ENCODE measurements at regions not wholly inside any gene's neighbourhood (a gene's known extent, or its start where the extent isn't known, plus 50 kb on each side); places are given as distances from the start of the nearest gene placed in this dataset.

DNA sequence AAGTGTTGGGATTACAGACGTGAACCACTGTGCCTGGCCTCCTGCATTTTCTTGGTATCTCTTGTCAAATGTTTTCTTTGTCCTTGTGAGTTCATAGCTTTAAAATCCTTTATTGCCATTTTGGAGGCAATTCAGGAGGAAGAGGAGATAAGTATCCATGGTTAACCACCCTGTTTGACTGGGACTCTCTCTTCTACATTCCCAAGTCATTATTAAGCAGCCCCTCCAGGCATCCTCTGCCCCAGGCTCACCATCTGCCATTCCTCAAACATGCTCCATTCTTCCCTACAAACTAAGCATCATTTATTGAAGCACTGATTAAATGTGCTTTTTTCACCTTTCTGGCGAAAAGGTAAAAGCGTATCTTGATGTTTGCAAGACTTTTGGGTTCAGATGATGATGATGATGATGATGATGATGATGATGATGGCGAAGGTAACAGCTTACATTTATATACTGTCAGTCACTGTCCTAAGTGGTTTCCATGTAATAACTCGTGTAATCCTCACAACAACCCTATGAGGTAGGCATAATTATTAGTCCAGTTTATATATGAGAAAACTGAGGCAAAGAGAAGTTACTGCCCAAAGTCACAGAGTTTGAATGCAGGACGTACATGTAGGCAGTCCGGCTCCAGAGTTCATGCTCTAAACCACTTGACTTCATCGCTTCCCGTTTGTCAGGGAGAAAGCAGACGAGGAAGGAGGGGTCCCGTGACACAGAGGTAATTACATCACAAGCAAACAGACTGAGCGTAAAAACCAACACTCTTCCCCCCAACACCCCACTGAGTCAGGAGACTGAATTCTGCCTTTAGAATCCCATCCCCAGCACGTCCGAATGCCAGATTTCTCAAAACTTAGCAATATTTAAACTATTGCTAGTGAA is 69.7 kb upstream of the ACKR3 start:
- WGBS (ENCODE audit: insufficient coverage), result 74% methylated on average over 6 of the region's 14 CpGs

GRCh38 chr2:236501026-236501425 is 68.6 kb upstream of the ACKR3 start:
- H3K4me3 ChIP-seq (ENCODE audit: low read depth, low read length), result no peak overlapping the region
- H3K36me3 ChIP-seq (ENCODE audit: control insufficient read depth, insufficient read depth, low read length), result peaks cover 4% of the 10 kb centered on the region
- peaks cover 5% of the 10 kb centered on the region for H3K4me1 ChIP-seq (ENCODE audit: control insufficient read depth, insufficient read depth, low read length)
- no peak for DNase-seq (ENCODE audit: low read depth in 4 of 6, low spot score in 6 of 6)
- WGBS (ENCODE audit: insufficient coverage), result 100% methylated on average over 2 of the region's 6 CpGs
- H3K9me3 ChIP-seq (ENCODE audit: control insufficient read depth, insufficient read depth, low read length), result no peaks in the 10 kb centered on the region
- H3K27me3 ChIP-seq (ENCODE audit: control insufficient read depth, insufficient read depth, low read length), result no peaks in the 10 kb centered on the region
- H3K27ac ChIP-seq (ENCODE audit: low read depth, low read length), result no peak overlapping the region

More for the DNA sequence above, 69.7 kb upstream of the ACKR3 start:
- no peaks in the 10 kb centered on the region for H3K9me3 ChIP-seq (ENCODE audit: control insufficient read depth, insufficient read depth, low read length)
- H3K36me3 ChIP-seq (ENCODE audit: control insufficient read depth, insufficient read depth, low read length), result peaks cover 4% of the 10 kb centered on the region
- no peak overlapping the region for H3K27ac ChIP-seq (ENCODE audit: low read depth, low read length)
- no peak for DNase-seq (ENCODE audit: low read depth in 4 of 6, low spot score in 6 of 6)
- no peaks in the 10 kb centered on the region for H3K27me3 ChIP-seq (ENCODE audit: control insufficient read depth, insufficient read depth, low read length)
- no peaks in the 10 kb centered on the region for H3K4me1 ChIP-seq (ENCODE audit: control insufficient read depth, insufficient read depth, low read length)
- no peak overlapping the region for H3K4me3 ChIP-seq (ENCODE audit: low read depth, low read length)

- DNase-seq (ENCODE audit: low read depth in 4 of 6, low spot score in 6 of 6), result no peak
- Histone ChIP-seq H3K4me3 (ENCODE audit: low read depth, low read length) (no peak overlapping the region), H3K4me1 (ENCODE audit: control insufficient read depth, insufficient read depth, low read length) (peaks cover 5% of the 10 kb centered on the region), H3K27ac (ENCODE audit: low read depth, low read length) (no peak overlapping the region), H3K9me3 (ENCODE audit: control insufficient read depth, insufficient read depth, low read length) (no peaks in the 10 kb centered on the region), H3K27me3 (ENCODE audit: control insufficient read depth, insufficient read depth, low read length) (no peaks in the 10 kb centered on the region), H3K36me3 (ENCODE audit: control insufficient read depth, insufficient read depth, low read length) (peaks cover under 1% of the 10 kb centered on the region)
- 90% methylated on average over 4 of the region's 4 CpGs for WGBS (ENCODE audit: insufficient coverage)
These were observed 68.1 kb upstream of the ACKR3 start for GRCh38 chr2:236501531-236501930.

- H3K9me3 ChIP-seq (ENCODE audit: control insufficient read depth, insufficient read depth, low read length), result no peaks in the 10 kb centered on the region
- H3K27me3 ChIP-seq (ENCODE audit: control insufficient read depth, insufficient read depth, low read length), result peaks cover 4% of the 10 kb centered on the region
- H3K4me1 ChIP-seq (ENCODE audit: control insufficient read depth, insufficient read depth, low read length), result peaks cover 15% of the 10 kb centered on the region
- no peaks in the 10 kb centered on the region for H3K36me3 ChIP-seq (ENCODE audit: control insufficient read depth, insufficient read depth, low read length)
- no peak overlapping the region for H3K4me3 ChIP-seq (ENCODE audit: low read depth, low read length)
- 64% methylated on average over 5 of the region's 6 CpGs for WGBS (ENCODE audit: insufficient coverage)
- DNase-seq (ENCODE audit: low read depth in 4 of 6, low spot score in 6 of 6), result no peak
- H3K27ac ChIP-seq (ENCODE audit: low read depth, low read length), result no peak overlapping the region
These were observed 66.5 kb upstream of the ACKR3 start for GRCh38 chr2:236503100-236503499.

DNA sequence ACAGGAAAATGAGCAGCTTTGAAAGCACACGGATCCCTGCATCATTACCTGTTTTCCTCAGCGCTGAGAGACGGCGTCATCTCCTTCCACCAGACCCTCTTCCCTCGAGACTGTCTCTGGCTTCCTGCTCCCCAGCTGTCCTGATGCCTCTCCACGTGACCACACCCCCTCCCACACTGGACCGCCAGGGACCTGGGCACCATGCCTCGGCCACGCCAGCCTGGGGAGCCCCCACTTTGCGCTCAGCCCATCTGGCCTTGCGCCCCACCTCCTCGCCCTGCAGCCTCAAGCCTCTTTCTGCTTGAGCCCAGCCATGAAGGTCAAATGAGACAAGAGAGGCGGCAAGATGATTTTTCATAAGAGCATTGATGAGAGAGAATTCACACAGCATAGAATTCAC is 66.0 kb upstream of the ACKR3 start:
- H3K9me3 ChIP-seq (ENCODE audit: control insufficient read depth, insufficient read depth, low read length), result no peaks in the 10 kb centered on the region
- no peak for DNase-seq (ENCODE audit: low read depth in 4 of 6, low spot score in 6 of 6)
- H3K27me3 ChIP-seq (ENCODE audit: control insufficient read depth, insufficient read depth, low read length), result peaks cover 4% of the 10 kb centered on the region
- 72% methylated on average over 11 of the region's 13 CpGs for WGBS (ENCODE audit: insufficient coverage)
- peaks cover 15% of the 10 kb centered on the region for H3K4me1 ChIP-seq (ENCODE audit: control insufficient read depth, insufficient read depth, low read length)
- no peak overlapping the region for H3K4me3 ChIP-seq (ENCODE audit: low read depth, low read length)
- H3K36me3 ChIP-seq (ENCODE audit: control insufficient read depth, insufficient read depth, low read length), result no peaks in the 10 kb centered on the region
- no peak overlapping the region for H3K27ac ChIP-seq (ENCODE audit: low read depth, low read length)

DNA sequence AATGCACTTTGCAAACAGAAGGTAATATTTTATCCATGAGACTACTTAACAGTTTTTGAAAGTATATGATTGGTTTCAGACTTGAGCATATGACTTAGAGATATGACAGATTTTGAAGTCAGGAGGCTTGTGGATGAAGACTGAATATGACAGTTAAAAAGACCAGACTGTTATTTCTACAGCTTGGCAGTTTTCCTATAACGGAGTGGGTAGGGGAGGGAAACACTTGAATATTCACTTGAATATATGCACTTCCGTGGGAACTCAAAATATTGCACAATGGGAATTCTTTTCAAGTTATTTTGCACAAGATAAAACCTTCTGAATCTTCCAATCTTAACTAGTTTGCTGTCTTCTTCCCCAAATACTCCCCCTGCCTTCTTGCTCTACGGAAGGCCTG is 64.6 kb upstream of the ACKR3 start:
- no peaks in the 10 kb centered on the region for H3K9me3 ChIP-seq (ENCODE audit: control insufficient read depth, insufficient read depth, low read length)
- 94% methylated on average over 2 of the region's 3 CpGs for WGBS (ENCODE audit: insufficient coverage)
- no peaks in the 10 kb centered on the region for H3K36me3 ChIP-seq (ENCODE audit: control insufficient read depth, insufficient read depth, low read length)
- DNase-seq (ENCODE audit: low read depth in 4 of 6, low spot score in 6 of 6), result peak in 1 of 6 donors; percentile 71
- H3K27me3 ChIP-seq (ENCODE audit: control insufficient read depth, insufficient read depth, low read length), result peaks cover 4% of the 10 kb centered on the region
- H3K27ac ChIP-seq (ENCODE audit: low read depth, low read length), result no peak overlapping the region
- H3K4me1 ChIP-seq (ENCODE audit: control insufficient read depth, insufficient read depth, low read length), result peaks cover 15% of the 10 kb centered on the region
- no peak overlapping the region for H3K4me3 ChIP-seq (ENCODE audit: low read depth, low read length)

GRCh38 chr2:236505648-236506047 is 64.0 kb upstream of the ACKR3 start:
- no peak overlapping the region for H3K4me3 ChIP-seq (ENCODE audit: low read depth, low read length)
- peaks cover 15% of the 10 kb centered on the region for H3K4me1 ChIP-seq (ENCODE audit: control insufficient read depth, insufficient read depth, low read length)
- no peaks in the 10 kb centered on the region for H3K36me3 ChIP-seq (ENCODE audit: control insufficient read depth, insufficient read depth, low read length)
- DNase-seq (ENCODE audit: low read depth in 4 of 6, low spot score in 6 of 6), result no peak
- peaks cover 4% of the 10 kb centered on the region for H3K27me3 ChIP-seq (ENCODE audit: control insufficient read depth, insufficient read depth, low read length)
- no peaks in the 10 kb centered on the region for H3K9me3 ChIP-seq (ENCODE audit: control insufficient read depth, insufficient read depth, low read length)
- no peak overlapping the region for H3K27ac ChIP-seq (ENCODE audit: low read depth, low read length)
- WGBS (ENCODE audit: insufficient coverage), result 67% methylated on average over 2 of the region's 2 CpGs

DNA sequence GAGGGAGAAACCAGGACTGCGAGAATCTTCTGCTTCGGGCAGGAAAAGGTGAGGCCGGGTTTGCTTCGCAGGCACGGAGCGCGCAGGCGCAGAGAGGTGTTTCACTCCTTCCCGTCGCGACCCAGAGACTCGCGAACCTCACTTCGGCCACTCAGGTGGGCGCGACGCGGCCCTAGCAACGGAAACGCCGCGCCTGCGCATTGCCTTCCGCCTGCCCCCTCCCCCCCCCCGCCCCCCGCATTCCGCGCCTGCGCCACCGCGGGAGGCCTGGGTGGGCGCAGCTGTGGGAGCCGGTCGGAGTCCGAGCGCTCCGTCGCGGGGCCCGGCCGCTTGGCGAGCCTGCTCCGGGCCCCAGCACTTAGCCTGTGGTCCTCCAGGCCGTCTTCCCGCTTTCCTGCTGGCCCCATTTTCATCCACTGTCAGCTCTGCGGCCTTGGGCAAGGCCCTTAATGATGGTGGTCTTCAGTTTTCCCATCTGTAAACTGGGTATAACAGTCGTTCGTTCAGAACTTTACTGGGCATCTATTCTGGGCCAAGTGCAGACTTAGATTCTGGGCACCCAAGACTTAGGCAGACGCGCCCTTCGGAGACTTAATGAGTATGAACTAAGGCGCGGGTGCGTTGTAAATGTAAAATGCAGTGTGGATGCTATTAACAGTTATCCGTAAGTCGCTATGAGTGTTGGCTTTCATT is 62.1 kb upstream of the ACKR3 start:
- Histone ChIP-seq H3K4me3 (ENCODE audit: low read depth, low read length) (peak overlapping the region; percentile 56), H3K4me1 (ENCODE audit: control insufficient read depth, insufficient read depth, low read length) (peaks cover 15% of the 10 kb centered on the region), H3K36me3 (ENCODE audit: control insufficient read depth, insufficient read depth, low read length) (no peaks in the 10 kb centered on the region), H3K27ac (ENCODE audit: low read depth, low read length) (no peak overlapping the region), H3K9me3 (ENCODE audit: control insufficient read depth, insufficient read depth, low read length) (no peaks in the 10 kb centered on the region), H3K27me3 (ENCODE audit: control insufficient read depth, insufficient read depth, low read length) (peaks cover 4% of the 10 kb centered on the region)
- peak; percentile 36 to 91 (median 56) for DNase-seq (ENCODE audit: low read depth in 4 of 6, low spot score in 6 of 6)
- 18% methylated on average over 47 of the region's 56 CpGs for WGBS (ENCODE audit: insufficient coverage)

GRCh38 chr2:236508466-236508865 is 61.2 kb upstream of the ACKR3 start:
- DNase-seq (ENCODE audit: low read depth in 4 of 6, low spot score in 6 of 6), result no peak
- Histone ChIP-seq H3K27me3 (ENCODE audit: control insufficient read depth, insufficient read depth, low read length) (peaks cover 4% of the 10 kb centered on the region), H3K36me3 (ENCODE audit: control insufficient read depth, insufficient read depth, low read length) (no peaks in the 10 kb centered on the region), H3K9me3 (ENCODE audit: control insufficient read depth, insufficient read depth, low read length) (no peaks in the 10 kb centered on the region), H3K4me3 (ENCODE audit: low read depth, low read length) (no peak overlapping the region), H3K27ac (ENCODE audit: low read depth, low read length) (no peak overlapping the region), H3K4me1 (ENCODE audit: control insufficient read depth, insufficient read depth, low read length) (peaks cover 15% of the 10 kb centered on the region)
- 91% methylated on average over 5 of the region's 5 CpGs for WGBS (ENCODE audit: insufficient coverage)
